IMR-90 (cell line): ENCODE measurements at regions not wholly inside any gene's neighbourhood (a gene's known extent, or its start where the extent isn't known, plus 50 kb on each side); places are given as distances from the start of the nearest gene placed in this dataset.
A peak's percentile ranks its signal among the peaks of the same experiment; 100 is the strongest.

Experiments used
- ATAC-seq: fragments of 200-7000 bp; cut with Tn5 transposase; 2 replicates; pipeline ENCODE4 v1.9.1; 2020; ENCODE audit warnings: low read depth, mild to moderate bottlenecking, moderate library complexity
- BruUV-seq: library from RNA; stranded (reverse); fragments of 400-500 nt; replicated peaks from 2 replicates; lab custom pipeline; 2021; lab: Mats Ljungman, UMichigan
- CTCF ChIA-PET: fragments of 300-600 bp; formaldehyde crosslinking; extraction: SDS; loops from one replicate; lab custom pipeline; 2021; ENCODE audit warnings: antibody characterized with exemption; lab: Yijun Ruan, JAX
- POLR2A ChIA-PET: fragments of 300-600 bp; sonication (Branson Sonifier 250); formaldehyde crosslinking; loops from one replicate; lab custom pipeline; 2022; ENCODE audit warnings: antibody characterized with exemption; ENCODE audit not compliant: unreplicated experiment; lab: Charles Lee
- DNase-seq: peaks from one replicate; pipeline ENCODE4 v3.0.0; 2013
- H2AFZ ChIP-seq: replicated peaks from 2 replicates; pipeline ENCODE3; 2013; ENCODE audit warnings: low read length, mild to moderate bottlenecking; ENCODE audit not compliant: poor library complexity
- H2AK5ac ChIP-seq: 2 replicates; pipeline ENCODE4 v1.6.1; 2013; ENCODE audit warnings: low read depth, low read length, inconsistent platforms
- H2AK9ac ChIP-seq: replicated peaks from 2 replicates; pipeline ENCODE3; 2013; ENCODE audit warnings: mild to moderate bottlenecking, low read depth, low read length, moderate library complexity; ENCODE audit not compliant: poor library complexity
- H2BK120ac ChIP-seq: 2 replicates; pipeline ENCODE4 v1.6.1; 2013; ENCODE audit warnings: low read depth, low read length, inconsistent platforms
- H2BK15ac ChIP-seq: 3 replicates; pipeline ENCODE4 v1.6.1; 2013; ENCODE audit warnings: low read depth, low read length, inconsistent platforms
- H2BK20ac ChIP-seq: 2 replicates; pipeline ENCODE4 v1.6.1; 2013; ENCODE audit warnings: low read depth, mild to moderate bottlenecking, inconsistent platforms, low read length, moderate library complexity
- H2BK5ac ChIP-seq: 2 replicates; pipeline ENCODE4 v1.6.1; 2013; ENCODE audit warnings: mild to moderate bottlenecking, low read depth, low read length, inconsistent platforms; ENCODE audit not compliant: poor library complexity, severe bottlenecking
- H3K14ac ChIP-seq: replicated peaks from 2 replicates; pipeline ENCODE4 v1.6.1; 2013; ENCODE audit warnings: low read depth, low read length, inconsistent platforms
- H3K18ac ChIP-seq: 2 replicates; pipeline ENCODE4 v1.6.1; 2013; ENCODE audit warnings: low read depth, low read length, control low read depth
- H3K23ac ChIP-seq: 2 replicates; pipeline ENCODE4 v1.6.1; 2013; ENCODE audit warnings: low read depth, low read length, inconsistent platforms
- H3K27ac ChIP-seq: 2 replicates; pipeline ENCODE4 v1.5.1; 2013; ENCODE audit warnings: mild to moderate bottlenecking, control low read depth, low read length; ENCODE audit not compliant: insufficient read depth
- H3K27me3 ChIP-seq: 2 replicates; pipeline ENCODE4 v1.6.1; 2013; ENCODE audit warnings: low read length; ENCODE audit not compliant: control insufficient read depth, insufficient read depth
- H3K36me3 ChIP-seq: 2 replicates; pipeline ENCODE4 v1.6.1; 2013; ENCODE audit warnings: low read length, mixed read lengths; ENCODE audit not compliant: control insufficient read depth, insufficient read depth
- H3K4ac ChIP-seq: 2 replicates; pipeline ENCODE4 v1.6.1; 2013; ENCODE audit warnings: low read depth, low read length, inconsistent platforms
- H3K4me1 ChIP-seq: 2 replicates; pipeline ENCODE4 v1.6.1; 2013; ENCODE audit warnings: low read length, mixed read lengths; ENCODE audit not compliant: control insufficient read depth, insufficient read depth
- H3K4me2 ChIP-seq: 2 replicates; pipeline ENCODE4 v1.6.1; 2013; ENCODE audit warnings: low read depth, mild to moderate bottlenecking, control low read depth, low read length, moderate library complexity
- H3K4me3 ChIP-seq: 2 replicates; pipeline ENCODE4 v1.5.1; 2013; ENCODE audit warnings: low read depth, mild to moderate bottlenecking, control low read depth, low read length, moderate library complexity; ENCODE audit not compliant: insufficient read depth
- H3K56ac ChIP-seq: 2 replicates; pipeline ENCODE4 v1.6.1; 2013; ENCODE audit warnings: low read length, inconsistent platforms; ENCODE audit not compliant: insufficient read depth; ENCODE audit errors: extremely low read depth
- H3K79me1 ChIP-seq, 2 experiments: 2 replicates each; pipeline ENCODE4 v1.6.1; 2013; ENCODE audit warnings: low read length in 2 of 2, inconsistent platforms in 1 of 2, low read depth in 1 of 2
- H3K9ac ChIP-seq: 2 replicates; pipeline ENCODE4 v1.6.1; 2013; ENCODE audit warnings: low read depth, low read length, control low read depth
- H3K9me1 ChIP-seq: 2 replicates; pipeline ENCODE4 v1.6.1; 2013; ENCODE audit warnings: low read length, inconsistent platforms; ENCODE audit not compliant: insufficient read depth
- H3K9me3 ChIP-seq: 2 replicates; pipeline ENCODE4 v1.6.1; 2013; ENCODE audit warnings: low read length; ENCODE audit not compliant: control insufficient read depth, insufficient read depth
- H4K20me1 ChIP-seq: 2 replicates; pipeline ENCODE4 v1.6.1; 2013; ENCODE audit warnings: low read length, inconsistent platforms; ENCODE audit not compliant: insufficient read depth
- H4K5ac ChIP-seq: 2 replicates; pipeline ENCODE4 v1.6.1; 2013; ENCODE audit warnings: mild to moderate bottlenecking, low read depth, low read length, control low read depth
- H4K8ac ChIP-seq, 2 experiments: 2 replicates each; pipeline ENCODE4 v1.6.1; 2013; ENCODE audit warnings: low read depth in 2 of 2, low read length in 2 of 2, control low read depth in 1 of 2, inconsistent platforms in 1 of 2
- H4K91ac ChIP-seq: 2 replicates; pipeline ENCODE4 v1.6.1; 2013; ENCODE audit warnings: low read depth, low read length, inconsistent platforms; ENCODE audit not compliant: insufficient read depth
- CEBPB ChIP-seq: IDR thresholded peaks from 2 replicates; pipeline ENCODE4 v1.6.1; 2012; ENCODE audit warnings: low read depth, low read length, improper control_type of control experiment
- MXI1 ChIP-seq: IDR thresholded peaks from 2 replicates; pipeline ENCODE4 v1.6.1; 2012; ENCODE audit warnings: low read depth, mild to moderate bottlenecking, low read length, moderate library complexity, borderline replicate concordance
- WGBS, 2 experiments: methylation state at CpG; one replicate each; pipeline versions ENCODE4 v1.1.5 to v1.1.7; 2013; ENCODE audit warnings: missing lambda C conversion rate in 2 of 2; ENCODE audit not compliant: insufficient read length in 1 of 2; ENCODE audit errors: extremely low coverage in 2 of 2; 5-methylcytosine and 5-hydroxymethylcytosine counted together
- dilution Hi-C: fragments of 300-500 bp; cut with HindIII; formaldehyde crosslinking; loops from one replicate; pipeline ENCODE4 v1.14.3; 2018; ENCODE audit warnings: low sequenced_read_pairs; ENCODE audit not compliant: unreplicated experiment
- in situ Hi-C: fragments of 300-500 bp; cut with MboI; formaldehyde crosslinking; loops from 3 replicates; pipeline ENCODE4 v1.14.3; 2019; ENCODE audit warnings: low sequenced_read_pairs, inconsistent platforms, mixed read lengths
- intact Hi-C: fragments of 100-400 bp; cut with micrococcal nuclease; formaldehyde crosslinking; loops from 2 replicates; pipeline ENCODE4 v1.10.0; 2022

GRCh38 chr18:59777636-59778035, 80.4 kb upstream of the CCBE1 start:
- no peak overlapping the region for H3K4me2 ChIP-seq
- H3K18ac ChIP-seq: no peak overlapping the region
- DNase-seq: no peak
- 100% methylated on average over 1 of the region's 5 CpGs; no CpG with 5 or more reads in 1 of the 2 experiments for WGBS, 2 experiments
- H3K36me3 ChIP-seq: no peaks in the 10 kb centered on the region
- no peak overlapping the region for H2AK5ac ChIP-seq
- no peak overlapping the region for H4K5ac ChIP-seq
- no peak overlapping the region for H3K56ac ChIP-seq
- H2BK120ac ChIP-seq: no peak overlapping the region
- H3K14ac ChIP-seq: no peak overlapping the region
- in situ Hi-C loops: no loop called here
- no peaks in the 10 kb centered on the region for H3K9me3 ChIP-seq
- H3K23ac ChIP-seq: no peak overlapping the region
- no peaks in the 10 kb centered on the region for H4K20me1 ChIP-seq
- H3K4me3 ChIP-seq: no peak overlapping the region
- H3K27ac ChIP-seq: no peak overlapping the region
- no peak overlapping the region for H4K8ac ChIP-seq
- peaks cover 6% of the 10 kb centered on the region; the same call in 1 of the 2 replicates for H3K4me1 ChIP-seq
- H4K91ac ChIP-seq: no peak overlapping the region
- H2BK5ac ChIP-seq: no peak overlapping the region
- POLR2A ChIA-PET: no interaction called here
- H2AFZ ChIP-seq: no peak overlapping the region
- no peaks in the 10 kb centered on the region for H3K27me3 ChIP-seq
- H3K79me1 ChIP-seq: 0 out of 4 replicates have a peak, but pooled peaks cover 0 to 2% of the 10 kb centered on the region in 2 experiments
- no peak overlapping the region for H2AK9ac ChIP-seq
- CTCF ChIA-PET: no interaction called here
- no peak overlapping the region for H3K4ac ChIP-seq
- TF ChIP-seq MXI1 (no peak), CEBPB (peak; percentile 84)
- no peak for ATAC-seq
- BruUV-seq: no TSS peak
- H3K9me1 ChIP-seq: peaks cover 11% of the 10 kb centered on the region
- H2BK15ac ChIP-seq: no peak overlapping the region
- dilution Hi-C loops: no loop called here
- intact Hi-C loops: no loop called here
- H3K9ac ChIP-seq: no peak overlapping the region
- 0 out of 2 replicates have a peak overlapping the region, but pooled peaks have one; percentile 3 for H2BK20ac ChIP-seq
